Activated T-cell treated with anti-CD3 and anti-CD28 coated beads, Interleukin-2, amount 50 U/mL, for 24 hours (primary cell): ENCODE measurements at regions not wholly inside any gene's neighbourhood (a gene's known extent, or its start where the extent isn't known, plus 50 kb on each side); places are given as distances from the start of the nearest gene placed in this dataset.

ENCODE experiments used
- DNase-seq: peaks from one replicate; pipeline ENCODE4 v3.0.0-alpha.2; 2020
- H3K27ac Mint-ChIP-seq: 2 replicates; pipeline ENCODE4 v1.8.0; 2020; ENCODE audit warnings: mild to moderate bottlenecking, mixed read lengths
- H3K27me3 Mint-ChIP-seq: 2 replicates; pipeline ENCODE4 v1.8.0; 2020; ENCODE audit warnings: mixed read lengths
- H3K36me3 Mint-ChIP-seq: 2 replicates; pipeline ENCODE4 v1.8.0; 2020; ENCODE audit warnings: low read depth, mixed read lengths
- H3K4me1 Mint-ChIP-seq: 2 replicates; pipeline ENCODE4 v1.8.0; 2020; ENCODE audit warnings: low read depth, mixed read lengths
- H3K4me3 Mint-ChIP-seq: 2 replicates; pipeline ENCODE4 v1.8.0; 2020; ENCODE audit warnings: mild to moderate bottlenecking, moderate library complexity, mixed read lengths
- H3K9me3 Mint-ChIP-seq: 2 replicates; pipeline ENCODE4 v1.8.0; 2020; ENCODE audit warnings: mixed read lengths

DNA sequence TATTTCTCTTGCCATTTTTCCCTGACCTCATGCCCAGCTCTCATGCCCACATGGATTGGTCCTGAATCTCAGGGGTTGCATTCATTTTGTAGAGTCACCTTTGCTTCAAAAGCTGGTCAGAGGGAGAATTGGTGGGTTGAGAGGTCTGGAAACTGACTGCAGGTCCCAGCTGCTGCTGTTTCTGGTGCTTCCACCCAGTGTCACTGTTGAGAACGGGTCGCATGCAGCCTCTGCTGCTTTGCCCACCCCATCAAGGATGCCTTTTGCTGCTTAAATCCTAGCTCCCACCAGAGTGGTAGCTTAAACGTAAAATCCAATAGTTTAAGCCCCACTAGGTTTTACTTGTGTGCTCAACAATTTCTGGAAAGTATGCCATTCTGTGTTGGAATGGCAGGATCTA, 211.4 kb upstream of the TSHZ2 start:
- Mint-ChIP-seq H3K4me1 (peaks cover 3% of the 10 kb centered on the region), H3K27me3 (no peaks in the 10 kb centered on the region), H3K27ac (no peak overlapping the region), H3K4me3 (no peak overlapping the region), H3K36me3 (no peaks in the 10 kb centered on the region), H3K9me3 (no peaks in the 10 kb centered on the region)
- no peak for DNase-seq

DNA sequence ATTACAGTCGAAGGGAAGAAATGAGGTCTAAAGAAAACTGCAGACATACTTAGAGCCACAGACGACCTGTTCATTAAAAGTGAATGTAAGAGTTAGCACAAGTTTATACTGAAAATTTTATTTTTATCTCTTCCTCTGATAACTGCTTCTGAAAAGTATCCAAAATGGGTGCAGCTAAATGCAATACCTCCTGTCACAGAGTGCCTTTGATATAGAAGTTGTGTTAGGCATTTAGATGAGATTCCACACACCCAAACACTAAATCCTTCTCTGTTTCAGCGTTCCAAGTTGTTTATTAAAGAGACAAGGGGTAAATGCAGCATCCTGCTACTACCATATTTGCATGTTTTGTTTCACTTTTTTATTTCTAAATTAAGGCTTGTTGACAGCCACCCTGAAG, 214.7 kb upstream of the TSHZ2 start:
- H3K4me1 Mint-ChIP-seq = peaks cover 3% of the 10 kb centered on the region
- H3K4me3 Mint-ChIP-seq = no peak overlapping the region
- H3K9me3 Mint-ChIP-seq = no peaks in the 10 kb centered on the region
- no peak overlapping the region for H3K27ac Mint-ChIP-seq
- no peaks in the 10 kb centered on the region for H3K36me3 Mint-ChIP-seq
- no peak for DNase-seq
- H3K27me3 Mint-ChIP-seq = no peaks in the 10 kb centered on the region

DNA sequence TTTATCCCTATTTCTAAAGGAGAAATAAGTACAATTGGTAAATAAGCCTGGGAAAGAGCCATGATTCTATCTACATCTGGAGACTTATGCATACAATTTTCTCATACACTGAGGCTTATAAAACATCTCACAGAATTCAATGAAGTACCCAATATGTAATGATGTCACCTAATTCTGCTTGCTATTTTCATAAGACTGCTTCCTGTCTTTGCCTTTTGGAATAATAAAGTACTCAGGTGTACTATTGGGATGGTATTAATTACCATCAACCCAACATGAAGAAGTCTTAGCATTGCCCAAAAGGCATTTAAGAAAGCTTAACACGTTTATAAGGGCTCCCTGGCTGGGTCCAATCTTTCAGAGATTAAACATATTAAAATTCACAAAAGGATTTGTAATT, 216.4 kb upstream of the TSHZ2 start:
- Mint-ChIP-seq H3K27me3 (no peaks in the 10 kb centered on the region), H3K9me3 (no peaks in the 10 kb centered on the region), H3K36me3 (no peaks in the 10 kb centered on the region), H3K4me3 (no peak overlapping the region), H3K27ac (no peak overlapping the region), H3K4me1 (no peaks in the 10 kb centered on the region)
- DNase-seq = no peak

DNA sequence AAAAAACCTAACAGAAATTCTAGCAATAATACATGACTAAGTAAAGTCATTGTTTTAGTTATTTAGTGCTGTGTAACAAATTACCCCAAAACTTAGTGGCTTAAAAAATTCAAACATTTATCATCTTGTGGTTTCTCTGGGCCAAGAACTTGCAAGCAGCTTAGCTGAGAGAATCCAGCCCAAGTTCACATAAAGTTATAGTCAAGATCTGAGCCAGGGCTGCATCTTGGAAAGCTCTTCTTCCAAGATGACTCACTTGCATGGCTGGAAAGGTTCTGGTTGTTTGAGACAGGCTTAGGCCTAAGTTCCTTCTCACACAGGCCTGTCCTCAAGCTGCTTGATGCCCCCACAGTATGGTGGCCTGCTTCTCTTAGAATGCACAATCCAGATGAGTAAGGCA, 217.8 kb upstream of the TSHZ2 start:
- DNase-seq = no peak
- Mint-ChIP-seq H3K36me3 (no peaks in the 10 kb centered on the region), H3K4me1 (no peaks in the 10 kb centered on the region), H3K9me3 (no peaks in the 10 kb centered on the region), H3K27ac (no peak overlapping the region), H3K4me3 (no peak overlapping the region), H3K27me3 (no peaks in the 10 kb centered on the region)

DNA sequence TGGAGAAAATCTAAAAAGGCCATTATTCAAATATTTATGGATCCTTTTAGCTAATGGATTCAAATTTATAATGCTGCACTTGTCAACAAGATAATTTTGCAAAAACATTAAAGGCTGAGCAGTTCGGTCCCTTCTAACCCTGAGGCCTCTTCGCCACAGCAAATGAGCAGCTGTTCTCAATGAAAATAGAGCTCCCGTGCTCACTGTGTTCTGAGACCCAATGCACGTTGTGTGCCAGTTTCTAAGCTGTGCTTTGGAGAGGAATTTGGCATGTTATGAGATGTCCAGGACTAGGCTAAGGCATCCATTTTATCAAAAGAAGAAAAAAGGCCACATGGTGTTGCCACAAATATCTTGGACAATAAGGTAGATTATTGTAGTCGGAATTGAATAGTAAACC, 220.1 kb upstream of the TSHZ2 start:
- no peaks in the 10 kb centered on the region for H3K9me3 Mint-ChIP-seq
- H3K4me1 Mint-ChIP-seq = no peaks in the 10 kb centered on the region

DNA sequence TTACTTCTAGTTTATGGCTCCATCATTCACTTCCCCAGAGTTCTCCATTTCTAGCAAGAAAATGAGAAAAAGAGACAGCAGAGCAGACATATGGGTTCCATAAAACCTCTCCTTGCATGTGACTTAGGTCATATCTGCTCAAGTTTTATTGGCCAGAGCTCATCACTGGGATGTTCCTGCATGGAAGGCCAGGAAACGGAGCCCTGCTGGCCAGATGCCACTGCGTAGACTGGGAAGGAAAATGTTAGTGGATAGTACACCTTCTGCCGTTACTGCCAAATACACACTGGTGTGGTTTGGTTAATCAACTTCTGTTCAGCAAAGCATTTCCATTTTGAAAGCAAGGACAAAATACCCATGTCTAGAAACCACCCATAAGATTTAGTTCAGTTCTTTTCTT, 220.6 kb upstream of the TSHZ2 start:
- H3K27ac Mint-ChIP-seq = no peak overlapping the region
- H3K4me1 Mint-ChIP-seq = no peaks in the 10 kb centered on the region
- no peaks in the 10 kb centered on the region for H3K36me3 Mint-ChIP-seq
- no peaks in the 10 kb centered on the region for H3K9me3 Mint-ChIP-seq
- H3K4me3 Mint-ChIP-seq = no peak overlapping the region
- no peak for DNase-seq
- no peaks in the 10 kb centered on the region for H3K27me3 Mint-ChIP-seq

More for the DNA sequence above, 220.1 kb upstream of the TSHZ2 start:
- no peak for DNase-seq
- Mint-ChIP-seq H3K4me3 (no peak overlapping the region), H3K36me3 (no peaks in the 10 kb centered on the region), H3K27ac (no peak overlapping the region), H3K27me3 (no peaks in the 10 kb centered on the region)

DNA sequence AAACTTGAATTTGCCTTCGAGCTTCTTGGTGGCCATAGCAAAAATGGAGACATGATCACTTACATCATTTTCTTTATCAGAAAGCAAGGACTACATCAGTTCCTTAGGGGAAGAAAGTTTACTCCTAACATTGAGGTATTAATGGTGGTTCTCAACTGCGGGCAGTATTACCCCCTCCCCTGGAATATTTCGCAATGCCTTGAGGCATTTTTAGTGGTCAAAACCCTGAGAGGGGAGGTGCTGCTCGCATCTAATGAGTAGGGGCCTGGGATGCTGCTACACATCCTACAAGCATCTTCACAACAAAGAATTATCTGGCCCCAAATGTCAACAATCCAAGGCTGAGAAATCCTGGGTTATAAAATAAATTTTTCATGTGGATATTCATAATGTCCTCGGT, 222.2 kb upstream of the TSHZ2 start:
- H3K4me3 Mint-ChIP-seq = no peak overlapping the region
- no peaks in the 10 kb centered on the region for H3K4me1 Mint-ChIP-seq
- no peak overlapping the region for H3K27ac Mint-ChIP-seq
- H3K36me3 Mint-ChIP-seq = no peaks in the 10 kb centered on the region
- H3K27me3 Mint-ChIP-seq = peaks cover 2% of the 10 kb centered on the region
- no peaks in the 10 kb centered on the region for H3K9me3 Mint-ChIP-seq
- DNase-seq = no peak

DNA sequence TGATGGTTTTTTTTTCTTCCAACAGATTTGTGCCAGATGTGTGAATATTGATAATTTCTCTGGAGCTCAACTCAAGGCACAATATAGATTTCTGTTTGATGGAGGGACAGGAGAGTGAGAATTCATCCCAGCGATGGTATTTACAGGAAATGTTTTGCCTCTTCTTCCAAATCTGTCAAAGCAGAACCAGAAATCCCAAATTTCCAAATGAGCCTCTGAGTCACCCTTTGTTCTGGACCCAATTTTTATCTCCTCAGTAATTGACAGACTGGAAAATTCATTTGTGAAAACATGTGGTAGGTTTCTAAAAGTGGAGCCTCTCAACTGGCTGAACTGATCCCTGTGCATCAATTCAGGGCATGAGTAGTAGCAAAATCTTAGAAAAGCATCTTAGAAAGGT, 223.2 kb upstream of the TSHZ2 start:
- peaks cover 2% of the 10 kb centered on the region for H3K27me3 Mint-ChIP-seq

DNA sequence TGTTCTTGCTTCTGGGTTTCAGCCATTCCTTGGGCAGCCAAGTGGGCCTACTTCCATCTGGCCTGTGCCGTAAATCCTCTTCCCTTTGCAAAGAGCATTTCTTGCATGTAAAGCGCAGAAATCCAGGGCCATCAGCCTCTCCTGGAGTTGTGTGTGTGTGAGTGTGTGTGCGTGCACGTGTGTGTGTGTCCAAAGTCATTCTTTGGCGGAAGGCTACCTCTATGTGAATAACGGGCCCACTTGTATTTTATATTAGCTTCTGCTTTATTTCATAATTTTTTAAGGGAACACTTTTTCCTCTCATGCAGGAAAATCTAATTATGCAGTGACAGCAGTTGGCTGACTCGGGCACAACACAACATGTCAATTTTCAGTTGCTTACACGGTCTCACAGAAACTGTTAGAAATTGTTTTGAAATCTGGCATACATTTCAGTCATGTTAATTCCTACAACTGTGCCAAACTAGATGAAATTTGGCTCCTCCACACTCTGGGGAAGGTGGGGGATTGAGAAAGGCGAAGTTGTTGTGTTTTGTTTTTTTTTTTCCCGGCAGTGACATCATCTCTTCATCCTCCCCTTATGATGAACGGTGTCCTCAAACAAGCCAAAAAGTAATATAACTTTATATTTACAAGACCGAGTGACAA, 223.7 kb upstream of the TSHZ2 start:
- Mint-ChIP-seq H3K4me1 (no peaks in the 10 kb centered on the region), H3K4me3 (no peak overlapping the region), H3K27me3 (peaks cover 5% of the 10 kb centered on the region), H3K27ac (no peak overlapping the region), H3K9me3 (no peaks in the 10 kb centered on the region), H3K36me3 (no peaks in the 10 kb centered on the region)
- DNase-seq = no peak

More for the DNA sequence above, 223.2 kb upstream of the TSHZ2 start:
- Mint-ChIP-seq H3K4me3 (no peak overlapping the region), H3K36me3 (no peaks in the 10 kb centered on the region), H3K9me3 (no peaks in the 10 kb centered on the region), H3K4me1 (no peaks in the 10 kb centered on the region), H3K27ac (no peak overlapping the region)
- no peak for DNase-seq

DNA sequence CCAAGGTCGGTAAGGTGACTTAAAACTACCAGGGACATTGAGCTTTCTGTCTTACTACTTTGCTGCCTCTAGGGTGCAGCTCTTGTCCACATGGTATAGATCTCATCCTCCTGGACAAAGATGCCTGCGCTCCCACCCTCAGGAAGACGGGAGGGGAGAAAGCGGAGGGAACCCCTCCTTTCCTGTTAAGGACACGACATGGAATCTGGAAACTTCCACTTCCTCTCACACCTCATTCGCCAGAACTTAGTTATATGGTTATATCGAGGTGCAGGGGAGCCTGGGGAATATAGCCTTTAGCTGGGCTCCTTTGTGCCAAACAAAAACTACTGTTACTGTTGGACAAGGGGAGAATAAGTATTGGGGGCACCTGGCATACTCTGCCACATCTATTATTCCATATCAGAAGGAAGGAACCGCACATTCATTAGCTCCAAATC, 224.3 kb upstream of the TSHZ2 start:
- Mint-ChIP-seq H3K27me3 (peaks cover 7% of the 10 kb centered on the region), H3K4me3 (no peak overlapping the region), H3K27ac (no peak overlapping the region), H3K36me3 (no peaks in the 10 kb centered on the region), H3K9me3 (no peaks in the 10 kb centered on the region), H3K4me1 (no peaks in the 10 kb centered on the region)
- no peak for DNase-seq

DNA sequence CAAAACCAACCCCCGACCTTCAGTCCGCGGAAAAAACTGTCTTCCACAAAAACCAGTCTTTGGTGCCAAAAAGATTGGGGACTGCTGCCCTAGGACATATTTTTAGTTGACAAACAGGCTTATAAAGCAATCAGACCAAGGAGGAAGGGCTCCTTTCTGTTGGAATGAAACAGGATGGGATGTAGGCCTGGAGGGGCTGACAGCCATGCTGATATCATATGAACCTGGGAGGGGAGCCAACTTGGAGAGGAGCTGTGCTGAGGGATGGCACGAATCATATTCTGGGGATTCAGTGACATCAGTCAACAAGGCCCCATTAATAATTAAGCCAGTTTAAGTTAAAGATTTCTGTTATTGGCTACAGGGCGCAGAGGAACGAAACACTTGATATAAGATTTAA, 225.4 kb upstream of the TSHZ2 start:
- H3K9me3 Mint-ChIP-seq = no peaks in the 10 kb centered on the region
- no peak overlapping the region for H3K27ac Mint-ChIP-seq
- peaks cover 7% of the 10 kb centered on the region for H3K27me3 Mint-ChIP-seq
- no peak overlapping the region for H3K4me3 Mint-ChIP-seq
- DNase-seq = no peak
- no peaks in the 10 kb centered on the region for H3K4me1 Mint-ChIP-seq
- no peaks in the 10 kb centered on the region for H3K36me3 Mint-ChIP-seq

DNA sequence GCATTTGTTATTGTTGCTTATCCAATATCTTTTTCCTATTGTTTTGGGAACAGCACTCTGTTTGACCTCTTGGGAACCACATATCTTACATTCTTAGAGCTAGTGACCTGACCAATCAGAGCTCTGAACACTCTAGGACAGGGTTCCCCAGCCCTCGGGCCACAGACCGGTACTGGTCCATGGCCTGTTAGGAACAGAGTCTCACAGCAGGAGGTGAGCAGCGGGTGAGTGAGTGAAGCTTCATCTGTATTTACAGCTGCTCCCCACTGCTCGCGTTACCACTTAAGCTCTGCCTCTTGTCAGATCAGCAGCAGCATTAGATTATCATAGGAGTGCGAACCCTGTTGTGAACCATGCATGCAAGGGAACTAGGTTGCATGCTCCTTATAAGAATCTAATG, 226.0 kb upstream of the TSHZ2 start:
- Mint-ChIP-seq H3K27ac (no peak overlapping the region), H3K4me3 (no peak overlapping the region), H3K36me3 (no peaks in the 10 kb centered on the region), H3K9me3 (no peaks in the 10 kb centered on the region), H3K27me3 (peaks cover 7% of the 10 kb centered on the region), H3K4me1 (no peaks in the 10 kb centered on the region)
- no peak for DNase-seq

DNA sequence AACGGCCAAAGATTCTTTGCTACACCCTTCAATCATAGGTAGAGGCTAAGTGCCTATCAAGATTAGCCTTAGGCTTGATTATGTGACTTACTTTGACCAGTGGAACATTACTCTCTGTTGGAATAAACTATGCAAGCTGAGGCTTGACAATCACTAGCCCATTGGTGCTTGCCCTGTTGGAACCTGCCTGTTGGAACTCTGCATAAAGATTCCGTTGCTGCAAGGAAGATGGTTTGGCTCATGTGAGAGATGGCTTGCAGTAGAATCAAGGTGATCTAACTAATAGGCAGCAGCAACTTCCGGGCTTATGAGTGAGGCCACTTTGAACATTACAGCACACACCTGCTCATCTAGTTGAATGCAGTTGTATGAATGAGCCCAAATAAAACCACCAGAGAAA, 227.7 kb upstream of the TSHZ2 start:
- H3K4me3 Mint-ChIP-seq = no peak overlapping the region
- no peaks in the 10 kb centered on the region for H3K36me3 Mint-ChIP-seq
- H3K9me3 Mint-ChIP-seq = no peaks in the 10 kb centered on the region
- H3K4me1 Mint-ChIP-seq = no peaks in the 10 kb centered on the region
- H3K27ac Mint-ChIP-seq = no peak overlapping the region
- no peak for DNase-seq
- H3K27me3 Mint-ChIP-seq = peaks cover 7% of the 10 kb centered on the region

DNA sequence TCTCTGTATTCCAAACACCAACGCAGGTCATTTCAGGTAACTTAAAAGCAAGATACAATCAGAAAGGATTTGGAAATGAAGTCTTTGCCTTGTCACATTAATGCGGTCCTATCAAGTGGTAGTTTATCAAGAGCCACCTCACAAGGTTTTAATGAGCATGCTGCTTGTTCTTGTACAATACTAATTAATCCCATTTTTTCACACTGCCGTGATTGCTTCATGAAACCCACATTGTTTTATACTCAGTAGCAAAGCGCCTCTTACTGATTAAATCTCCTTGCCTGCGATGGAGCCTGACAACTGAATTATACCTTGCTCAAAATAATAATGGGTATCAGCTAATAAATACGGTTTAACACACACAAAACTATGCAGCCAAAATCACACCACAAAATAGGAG, 234.1 kb upstream of the TSHZ2 start:
- no peak for DNase-seq
- Mint-ChIP-seq H3K27ac (no peak overlapping the region), H3K36me3 (no peaks in the 10 kb centered on the region), H3K4me3 (no peak overlapping the region), H3K27me3 (peaks cover 12% of the 10 kb centered on the region), H3K9me3 (no peaks in the 10 kb centered on the region), H3K4me1 (no peaks in the 10 kb centered on the region)

DNA sequence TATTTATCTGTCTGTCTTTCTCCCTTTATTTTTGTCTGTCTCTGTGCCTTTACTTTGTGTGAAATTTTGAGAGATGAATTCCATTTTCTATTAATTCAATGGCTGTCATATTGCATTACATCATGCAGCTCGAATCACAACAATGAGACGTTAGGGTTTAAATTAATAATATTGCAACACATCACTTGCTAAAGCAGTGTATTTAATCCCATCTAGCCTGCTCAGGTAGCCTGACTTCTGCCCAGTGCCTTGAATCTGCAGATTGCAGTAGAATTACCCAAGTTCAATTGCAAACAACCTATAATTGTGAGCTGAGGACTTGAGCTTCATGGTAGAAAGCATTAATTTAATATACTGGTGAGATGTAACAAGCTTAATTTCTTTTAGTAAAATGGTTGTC, 235.7 kb upstream of the TSHZ2 start:
- H3K9me3 Mint-ChIP-seq = no peaks in the 10 kb centered on the region
- peaks cover 18% of the 10 kb centered on the region for H3K27me3 Mint-ChIP-seq
- no peak overlapping the region for H3K4me3 Mint-ChIP-seq
- H3K4me1 Mint-ChIP-seq = no peaks in the 10 kb centered on the region
- no peaks in the 10 kb centered on the region for H3K36me3 Mint-ChIP-seq
- no peak for DNase-seq
- no peak overlapping the region for H3K27ac Mint-ChIP-seq

DNA sequence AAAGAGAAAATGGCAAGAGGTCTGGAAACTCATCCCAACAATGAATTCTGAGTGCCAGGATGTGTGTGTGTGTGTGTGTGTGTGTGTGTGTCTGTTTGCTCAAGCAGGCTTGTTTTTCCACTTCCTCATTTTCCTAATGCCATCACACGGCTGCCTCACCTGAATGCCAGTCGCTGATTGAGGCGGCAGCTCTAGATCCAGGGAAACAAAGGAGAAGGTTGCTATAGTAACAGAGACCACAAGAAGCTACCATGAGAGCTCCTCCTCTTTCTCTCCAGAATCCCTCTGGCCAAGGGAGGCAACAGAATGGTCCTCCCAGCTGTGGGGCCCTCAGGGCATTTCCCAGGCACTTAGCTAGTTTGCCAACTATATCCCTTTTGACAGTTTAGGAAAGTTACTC, 241.1 kb upstream of the TSHZ2 start:
- H3K36me3 Mint-ChIP-seq = no peaks in the 10 kb centered on the region

More for the DNA sequence above, 241.1 kb upstream of the TSHZ2 start:
- Mint-ChIP-seq H3K27ac (no peak overlapping the region), H3K9me3 (peaks cover 7% of the 10 kb centered on the region), H3K4me3 (no peak overlapping the region), H3K4me1 (no peaks in the 10 kb centered on the region), H3K27me3 (peaks cover 6% of the 10 kb centered on the region)
- no peak for DNase-seq
